HG03354 (cell line): ENCODE measurements at regions not wholly inside any gene's neighbourhood (a gene's known extent, or its start where the extent isn't known, plus 50 kb on each side); places are given as distances from the start of the nearest gene placed in this dataset.
"Not testable (repeated sequence)": the region's sequence is repeated elsewhere in the genome, so short reads cannot be mapped to it uniquely, and the experiment has no call there.

ENCODE experiments used
- ATAC-seq: cut with Tn5 transposase; IDR thresholded peaks from one replicate; pipeline ENCODE4 v1.9.1; 2021; ENCODE audit warnings: mild to moderate bottlenecking; ENCODE audit not compliant: unreplicated experiment, poor library complexity, severe bottlenecking

DNA sequence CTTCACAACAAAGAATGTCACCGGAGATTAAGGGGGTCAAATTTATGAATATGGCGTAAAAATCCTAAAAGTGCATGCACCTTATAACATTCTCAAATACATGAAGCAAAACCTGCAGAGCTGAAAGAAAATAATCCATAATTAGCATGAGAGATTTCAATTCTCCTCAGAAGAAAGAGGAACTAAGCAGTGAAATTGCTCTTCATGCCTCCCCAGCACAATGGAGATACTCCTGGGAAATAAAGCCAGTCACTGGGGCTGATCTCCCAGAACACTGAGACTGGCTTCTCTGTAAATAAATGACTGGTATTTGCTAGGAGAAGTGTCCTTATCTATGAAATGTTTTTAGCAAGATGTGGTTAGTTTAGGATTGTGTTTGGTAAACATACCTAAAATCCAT is 68.1 kb downstream of the GOLGA6L6 start:
- ATAC-seq: not testable (repeated sequence)

DNA sequence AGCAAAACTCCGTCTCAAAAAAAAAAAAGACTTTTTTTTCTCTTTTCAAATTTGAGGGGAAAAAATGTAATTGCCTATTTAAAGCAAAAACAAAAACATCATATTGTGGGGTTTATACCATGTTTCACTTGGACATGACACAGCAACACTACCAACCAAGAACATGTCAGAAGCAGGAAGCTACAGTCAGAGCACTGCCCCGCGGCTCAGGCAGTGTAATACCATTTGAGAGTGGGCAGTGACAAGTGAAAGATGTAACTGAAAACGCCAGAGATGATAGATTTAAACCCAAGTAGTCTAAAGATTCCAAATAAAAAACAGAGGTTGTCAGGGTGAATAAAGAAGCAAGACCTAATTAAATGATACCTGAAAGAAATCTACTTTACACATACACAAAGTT is 68.6 kb downstream of the GOLGA6L6 start:
- ATAC-seq: peak; percentile 66

DNA sequence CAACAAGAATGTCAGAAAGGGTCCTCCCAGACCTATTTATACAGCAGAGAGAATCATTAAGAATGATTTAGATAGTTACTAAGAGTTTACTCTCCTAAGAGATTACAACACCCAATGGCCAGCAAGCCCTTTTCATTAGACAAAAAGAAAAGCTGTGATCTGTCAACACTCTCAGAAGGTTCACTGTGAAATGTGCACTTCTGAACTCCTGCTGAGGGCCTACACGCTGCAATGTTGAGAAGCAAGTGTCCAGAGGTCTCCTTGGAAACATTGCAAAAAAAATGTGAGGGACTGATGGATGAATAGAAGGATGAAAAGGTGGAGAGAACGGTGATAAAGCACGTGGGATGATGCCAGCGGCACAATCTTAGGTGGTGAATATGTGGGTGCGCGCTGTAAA is 70.8 kb downstream of the GOLGA6L6 start:
- not testable (repeated sequence) for ATAC-seq

DNA sequence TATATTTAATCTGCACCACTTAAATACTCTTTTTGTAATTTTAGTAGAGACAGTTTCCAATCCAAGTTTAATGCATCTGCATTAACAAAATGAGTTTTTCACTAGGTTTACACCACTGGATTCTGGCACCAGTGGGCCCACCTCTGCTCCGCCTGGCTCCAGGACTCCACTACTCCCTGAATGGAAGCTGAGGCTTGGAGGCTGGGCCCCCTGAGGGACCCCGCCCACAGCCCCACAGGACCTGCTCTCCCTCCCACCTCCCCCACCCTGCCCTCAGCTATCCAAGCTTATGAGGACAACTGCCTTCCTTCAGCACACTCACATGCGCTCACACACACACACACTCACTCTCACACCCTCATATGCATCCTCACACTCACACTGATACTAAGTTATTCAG is 100.5 kb downstream of the GOLGA6L6 start:
- not testable (repeated sequence) for ATAC-seq

DNA sequence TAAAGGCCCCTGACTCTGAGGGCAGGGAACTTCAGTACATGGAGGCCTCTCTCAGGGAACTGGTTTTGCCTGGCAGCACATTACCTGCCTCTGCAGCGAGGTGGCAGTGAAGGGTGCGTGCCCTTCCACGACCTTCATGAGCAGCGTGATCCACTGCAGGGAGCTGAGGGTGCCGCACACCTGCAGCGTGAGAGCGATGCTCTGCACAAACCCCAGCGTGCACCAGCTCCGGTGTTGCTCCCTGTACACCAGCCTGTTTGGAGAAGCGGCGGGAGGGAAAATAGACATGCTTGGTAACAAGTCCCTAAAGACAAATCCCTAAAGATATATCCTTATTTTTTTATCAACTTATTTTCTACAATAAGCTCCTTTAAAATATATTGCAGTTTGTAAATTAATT is 101.2 kb downstream of the GOLGA6L6 start:
- ATAC-seq: not testable (repeated sequence)

DNA sequence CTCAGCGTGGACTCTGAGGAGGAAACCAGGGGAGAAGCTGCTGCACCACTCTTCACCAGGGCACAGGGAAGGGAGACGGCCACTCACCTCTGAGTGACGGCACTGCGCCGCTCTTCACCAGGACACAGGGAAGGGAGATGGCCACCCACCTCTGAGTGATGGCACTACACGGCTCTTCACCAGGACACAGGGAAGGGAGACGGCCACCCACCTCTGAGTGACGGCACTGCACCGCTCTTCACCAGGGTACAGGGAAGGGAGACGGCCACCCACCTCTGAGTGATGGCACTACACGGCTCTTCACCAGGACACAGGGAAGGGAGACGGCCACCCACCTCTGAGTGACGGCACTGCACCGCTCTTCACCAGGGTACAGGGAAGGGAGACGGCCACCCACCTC is 102.5 kb downstream of the GOLGA6L6 start:
- not testable (repeated sequence) for ATAC-seq

DNA sequence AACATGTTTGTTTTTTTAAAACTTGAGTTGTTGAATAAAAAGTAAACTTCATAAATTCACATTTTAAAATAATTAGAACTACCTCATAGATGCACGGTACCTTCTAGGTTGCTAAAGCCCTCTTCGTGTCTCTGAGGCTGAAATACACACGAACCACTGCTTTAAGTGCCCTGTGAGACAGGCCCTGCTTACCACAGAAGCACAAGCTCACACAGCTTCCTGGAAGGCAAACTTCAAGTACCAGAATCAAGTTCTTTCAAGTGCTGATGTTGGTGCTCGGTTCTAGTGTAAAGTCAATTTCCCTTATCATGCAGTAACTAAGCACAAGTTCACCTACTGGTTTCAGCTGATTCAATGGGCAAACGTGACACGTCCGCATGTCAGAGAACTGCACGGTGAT is 103.3 kb downstream of the GOLGA6L6 start:
- ATAC-seq: not testable (repeated sequence)

DNA sequence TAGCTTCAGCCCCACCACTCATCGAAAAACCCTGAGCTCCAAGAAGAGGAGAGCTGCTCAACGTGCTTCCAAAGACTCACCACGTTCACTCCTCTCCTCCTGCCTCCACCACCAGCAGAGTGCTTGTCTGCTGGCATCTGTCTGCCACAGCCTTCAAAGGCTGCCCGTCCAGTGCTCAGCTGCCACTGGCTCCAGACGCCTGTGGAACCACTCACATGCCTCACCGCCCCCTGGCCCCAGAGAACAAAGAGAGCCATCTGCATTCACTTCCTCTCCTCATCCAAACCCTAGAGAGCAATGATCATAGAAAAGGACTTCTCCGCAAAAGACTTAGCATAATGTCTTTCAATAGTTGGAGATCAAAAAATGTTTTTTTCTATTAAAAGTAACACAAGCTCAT is 108.1 kb downstream of the GOLGA6L6 start:
- not testable (repeated sequence) for ATAC-seq

DNA sequence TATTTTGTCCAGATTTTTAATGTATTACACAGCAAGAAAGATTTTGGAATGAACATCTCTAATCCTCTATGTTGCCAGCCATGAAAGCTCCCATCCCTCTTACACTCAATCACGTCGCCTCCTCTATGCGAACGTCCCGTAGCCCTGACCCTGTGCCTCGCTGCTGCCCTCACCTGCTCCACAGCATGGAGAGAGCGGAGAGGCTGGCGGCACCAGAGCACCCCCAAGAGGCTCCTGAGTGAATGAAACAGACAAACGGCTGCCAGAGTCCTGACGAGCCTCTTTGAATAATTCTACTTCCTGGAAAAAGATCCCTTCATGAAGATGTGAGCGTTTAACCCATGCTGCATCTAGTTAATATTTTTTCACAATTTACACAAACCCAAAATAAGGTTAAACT is 111.1 kb downstream of the GOLGA6L6 start:
- not testable (repeated sequence) for ATAC-seq

DNA sequence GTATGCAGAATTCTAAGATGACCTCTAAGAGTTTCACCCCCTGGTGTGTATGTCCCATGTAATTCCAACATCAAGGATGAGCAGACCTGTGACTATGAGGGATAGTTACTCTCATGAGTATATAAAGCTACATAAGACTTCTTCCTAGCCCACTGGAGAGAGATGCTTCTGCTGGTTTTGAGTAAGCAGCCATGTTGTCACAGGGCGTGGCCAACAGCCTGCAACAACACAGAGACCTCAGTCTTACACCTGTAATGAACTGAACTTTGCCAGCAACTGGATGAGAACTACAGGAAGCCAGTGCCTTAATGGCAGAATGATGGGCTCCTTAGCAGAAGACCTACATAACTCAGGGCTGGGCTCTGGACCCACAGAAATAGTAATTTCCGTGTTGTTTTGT is 120.9 kb downstream of the GOLGA6L6 start:
- not testable (repeated sequence) for ATAC-seq

DNA sequence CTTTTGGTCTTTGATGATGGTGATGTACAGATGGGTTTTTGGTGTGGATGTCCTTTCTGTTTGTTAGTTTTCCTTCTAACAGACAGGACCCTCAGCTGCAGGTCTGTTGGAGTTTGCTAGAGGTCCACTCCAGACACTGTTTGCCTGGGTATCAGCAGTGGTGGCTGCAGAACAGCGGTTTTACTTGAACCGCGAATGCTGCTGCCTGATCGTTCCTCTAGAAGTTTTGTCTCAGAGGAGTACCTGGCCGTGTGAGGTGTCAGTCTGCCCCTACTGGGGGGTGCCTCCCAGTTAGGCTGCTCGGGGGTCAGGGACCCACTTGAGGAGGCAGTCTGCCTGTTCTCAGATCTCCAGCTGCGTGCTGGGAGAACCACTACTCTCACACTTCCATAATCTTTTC is 125.0 kb downstream of the GOLGA6L6 start:
- ATAC-seq: not testable (repeated sequence)

DNA sequence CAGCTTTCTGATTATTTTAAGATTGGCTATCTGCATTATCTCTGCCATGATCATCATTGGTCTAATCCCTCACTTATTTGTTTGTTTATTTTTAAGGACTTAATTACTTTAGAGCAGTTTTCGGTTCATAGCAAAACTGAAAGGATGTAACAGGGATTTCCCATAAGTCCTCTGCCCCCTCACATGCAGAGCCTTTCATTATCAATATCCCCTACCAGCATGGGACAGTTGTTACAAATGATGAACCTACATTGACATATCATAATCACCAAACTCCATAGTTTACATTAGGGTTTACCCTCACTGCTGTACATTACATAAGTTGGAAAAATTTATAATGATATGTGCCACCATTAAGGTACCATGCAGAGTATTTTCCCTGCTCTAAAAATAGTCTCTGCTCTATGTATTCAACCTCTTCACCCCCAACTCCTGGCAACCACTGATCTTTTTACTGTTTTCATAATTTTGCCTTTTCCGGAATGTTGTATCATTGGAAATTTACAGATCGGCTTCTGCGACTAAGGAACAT is 131.9 kb downstream of the GOLGA6L6 start:
- ATAC-seq: not testable (repeated sequence)

DNA sequence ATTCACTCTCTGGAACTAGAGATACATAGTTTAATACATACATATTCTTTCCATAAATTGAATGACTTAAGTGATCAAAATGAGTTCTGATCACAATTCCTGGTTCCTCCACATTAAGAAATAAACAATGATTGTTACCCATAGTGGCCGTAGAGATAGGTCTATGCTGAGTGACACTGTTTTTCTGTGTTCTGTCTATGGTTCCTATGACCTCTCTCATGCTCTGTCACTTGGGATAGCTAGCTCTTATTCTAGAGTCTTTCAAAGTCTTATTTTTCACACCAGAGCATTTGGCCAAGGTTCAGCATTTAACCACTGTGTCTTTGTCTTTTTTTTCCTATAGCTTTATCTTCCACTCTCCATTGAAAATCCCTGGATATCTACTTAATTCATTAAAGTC is 132.4 kb downstream of the GOLGA6L6 start:
- no peak for ATAC-seq

DNA sequence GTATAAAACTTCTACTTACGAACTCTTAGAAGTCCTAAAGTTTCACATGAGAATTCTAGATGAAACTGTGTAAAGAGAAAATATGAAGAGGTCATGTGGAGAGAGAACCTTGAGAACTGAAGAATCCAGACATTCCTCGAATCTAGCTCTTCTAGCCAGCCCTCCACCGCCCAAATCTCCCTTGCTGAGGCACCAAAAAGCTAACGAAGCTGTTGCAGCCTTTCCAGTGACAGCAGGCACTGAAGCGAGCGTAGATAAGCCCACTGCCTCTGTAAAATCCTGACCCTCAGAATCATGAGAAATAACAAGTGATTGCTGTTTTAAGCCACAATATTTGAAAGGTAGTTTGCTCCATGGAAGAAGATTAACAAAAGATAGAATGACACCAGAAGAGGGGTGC is 134.0 kb downstream of the GOLGA6L6 start:
- ATAC-seq: no peak

DNA sequence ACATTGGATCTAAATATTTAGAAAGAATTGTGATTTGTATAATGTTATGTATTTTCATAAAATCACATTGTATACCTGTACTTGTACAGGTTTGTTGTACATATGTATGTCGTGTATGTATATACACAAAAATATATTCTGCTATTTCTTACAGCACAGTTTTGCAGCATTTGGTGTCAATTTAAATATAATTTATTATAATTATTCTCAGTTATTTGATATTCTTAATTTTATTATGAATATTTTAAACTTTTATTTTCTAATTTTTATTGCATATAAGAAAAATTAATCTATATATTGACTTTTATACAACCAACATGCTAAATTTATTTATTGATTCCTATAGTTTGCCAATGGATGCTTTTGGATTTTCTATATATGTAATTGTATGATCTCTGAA is 137.0 kb downstream of the GOLGA6L6 start:
- not testable (repeated sequence) for ATAC-seq

DNA sequence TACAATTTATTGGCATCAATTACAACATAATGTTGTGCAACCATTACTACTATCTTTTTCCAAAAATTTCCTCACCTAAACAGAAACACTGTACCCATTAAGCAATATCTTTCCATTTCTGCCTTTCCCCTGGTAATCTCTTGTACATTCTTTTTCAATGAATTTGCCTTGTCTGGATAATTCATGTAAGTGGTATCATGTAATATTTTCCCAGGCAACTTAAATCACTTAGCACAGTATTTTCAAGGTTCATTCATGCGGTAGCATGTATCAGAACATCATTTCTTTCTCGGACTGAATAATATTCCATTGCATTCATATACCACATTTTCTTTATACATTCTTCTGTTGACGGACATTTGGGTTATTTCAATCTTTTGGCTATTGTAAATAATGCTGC is 139.0 kb downstream of the GOLGA6L6 start:
- not testable (repeated sequence) for ATAC-seq

DNA sequence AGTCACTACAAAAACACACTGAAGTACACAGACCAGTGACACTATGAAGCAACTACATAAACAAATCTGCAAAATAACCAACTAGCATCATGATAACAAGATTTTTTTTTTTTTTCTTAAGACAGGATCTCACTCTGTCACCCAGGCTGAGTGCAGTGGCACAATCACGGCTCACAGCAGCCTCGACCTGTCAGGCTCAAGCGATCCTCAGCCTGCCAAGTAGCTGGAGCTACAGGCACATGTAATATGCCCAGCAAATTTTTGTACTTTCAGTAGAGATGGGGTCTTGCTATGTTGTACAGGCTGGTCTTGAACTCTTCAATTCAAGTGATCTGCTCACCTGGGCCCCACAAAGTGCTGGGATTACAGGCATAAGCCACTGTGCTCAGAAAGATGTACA is 140.5 kb downstream of the GOLGA6L6 start:
- ATAC-seq: not testable (repeated sequence)

DNA sequence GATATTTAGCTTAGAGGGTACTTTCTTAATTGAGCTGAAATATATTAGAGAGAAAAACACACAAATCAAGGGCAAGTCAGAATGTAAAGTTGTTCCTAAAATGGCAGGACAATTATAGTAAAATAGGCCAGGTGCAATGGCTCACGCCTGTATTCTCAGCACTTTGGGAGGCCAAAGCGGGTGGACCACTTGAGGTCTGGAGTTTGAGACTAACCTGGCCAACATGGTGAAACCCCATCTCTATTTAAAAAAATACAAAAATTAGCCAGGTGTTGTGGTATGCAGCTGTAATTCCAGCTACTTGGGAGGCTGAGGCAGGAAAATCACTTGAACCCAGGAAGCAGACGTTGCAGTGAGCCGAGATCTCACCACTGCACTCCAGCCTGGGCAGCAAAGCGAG is 142.9 kb downstream of the GOLGA6L6 start:
- not testable (repeated sequence) for ATAC-seq

DNA sequence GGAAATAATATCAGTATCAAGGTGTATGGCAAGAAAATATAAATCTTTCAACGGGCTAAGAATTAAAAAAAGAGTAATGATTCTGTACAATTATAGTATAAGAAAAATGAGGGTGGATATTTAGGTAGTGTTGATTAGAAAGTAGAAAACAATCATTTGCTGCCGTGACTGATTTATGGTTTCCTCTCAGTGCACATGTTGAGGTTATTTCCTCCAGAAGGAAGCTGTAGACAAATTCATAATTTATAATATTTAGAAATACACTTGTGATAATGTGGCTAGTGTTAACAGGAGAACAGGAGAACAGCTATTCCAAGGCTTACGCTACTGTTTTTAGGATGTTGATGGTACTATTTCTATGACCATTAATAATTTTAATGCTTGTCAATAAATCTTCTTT is 153.4 kb downstream of the GOLGA6L6 start:
- not testable (repeated sequence) for ATAC-seq

DNA sequence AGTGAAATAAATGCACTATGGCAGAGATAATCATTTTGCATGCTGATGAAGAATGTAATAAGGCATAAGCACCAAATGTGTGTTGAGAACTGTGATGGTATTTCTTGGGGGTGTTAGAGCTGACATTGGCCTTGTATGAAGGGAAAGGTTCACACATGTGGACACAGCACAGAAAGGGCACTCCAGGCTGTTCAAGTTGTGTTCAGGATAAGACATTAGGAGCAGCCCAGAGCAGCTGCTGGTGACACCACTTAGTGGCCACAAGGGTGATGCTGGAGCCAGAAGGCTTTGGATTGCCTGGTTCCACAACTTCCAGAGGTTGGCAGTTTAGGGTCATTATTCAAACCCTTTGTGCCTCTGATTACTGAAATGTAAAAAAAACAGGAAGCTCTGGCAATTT is 155.4 kb downstream of the GOLGA6L6 start:
- ATAC-seq: no peak

DNA sequence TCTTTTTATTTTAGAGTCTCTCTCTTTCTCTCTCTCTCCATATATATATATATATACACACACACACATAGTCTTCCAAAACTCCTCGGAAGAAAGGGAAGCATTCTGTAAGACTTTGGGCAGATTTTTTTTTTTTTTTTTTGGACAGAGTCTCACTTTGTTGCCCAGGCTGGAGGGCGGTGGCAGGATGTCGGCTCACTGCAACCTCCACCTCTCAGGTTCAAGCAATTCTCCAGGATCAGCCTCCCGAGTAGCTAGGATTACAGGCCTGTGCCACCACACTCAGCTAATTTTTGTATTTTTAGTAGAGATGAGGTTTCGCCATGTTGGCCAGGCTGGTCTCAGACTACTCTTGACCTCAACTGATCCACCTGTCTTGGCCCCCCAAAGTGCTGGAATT is 161.4 kb downstream of the GOLGA6L6 start:
- ATAC-seq: not testable (repeated sequence)

DNA sequence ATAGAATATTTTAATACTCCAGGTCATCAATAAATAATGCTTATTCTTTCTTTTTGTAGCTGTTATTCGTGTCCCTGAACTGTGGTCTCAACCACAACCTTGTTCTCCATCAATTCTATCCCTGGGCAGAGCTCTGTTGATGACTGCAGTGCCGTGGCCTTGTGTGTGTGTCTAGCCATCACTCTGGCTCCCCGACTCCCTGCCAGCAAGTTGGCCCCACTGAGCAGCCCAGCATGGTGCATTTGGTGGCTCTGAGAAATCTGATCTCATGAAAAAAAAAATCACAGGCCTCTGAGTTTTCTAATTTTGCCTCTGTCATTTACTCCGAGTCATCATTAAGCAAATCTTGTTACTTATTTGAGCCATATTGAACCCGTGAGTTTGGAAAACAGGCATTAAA is 164.7 kb downstream of the GOLGA6L6 start:
- no peak for ATAC-seq
